K562 (cell line): ENCODE measurements at regions not wholly inside any gene's neighbourhood (a gene's known extent, or its start where the extent isn't known, plus 50 kb on each side); places are given as distances from the start of the nearest gene placed in this dataset.

Experiments
- ATAC-seq: fragments of 200-7000 bp; cut with Tn5 transposase; 3 replicates; pipeline ENCODE4 v1.9.1; 2020; ENCODE audit warnings: moderate library complexity
- BruUV-seq: library from RNA; stranded (reverse); fragments of 400-500 nt; replicated peaks from 2 replicates; lab custom pipeline; 2021; lab: Mats Ljungman, UMichigan
- CTCF ChIA-PET: fragments of 300-600 bp; formaldehyde crosslinking; extraction: SDS; loops from one replicate; lab custom pipeline; 2021; ENCODE audit warnings: low intra/inter-chr PET ratio; lab: Yijun Ruan, JAX
- POLR2A ChIA-PET: fragments of 300-600, 350-650 bp; sonication (Branson Sonifier 250); formaldehyde crosslinking; extraction: SDS; loops from one replicate; lab custom pipeline; 2021; ENCODE audit warnings: antibody characterized with exemption, inconsistent platforms; lab: Yijun Ruan, JAX
- DNase-seq, 4 experiments: peaks; one replicate each; pipeline versions ENCODE4 v3.0.0 to v3.0.0-alpha.2; 2011 to 2018; ENCODE audit warnings: low spot score in 3 of 4, mixed read lengths in 3 of 4; ENCODE audit errors: extremely low read depth in 1 of 4
- FAIRE-seq: peaks from 2 replicates; lab custom pipeline; 2011; peaks lifted over from hg19 to GRCh38; lab: Jason Lieb, UNC
- H2AFZ ChIP-seq: 2 replicates; pipeline ENCODE4 v1.6.0; 2011; ENCODE audit warnings: low read depth, low read length, control low read depth, inconsistent platforms
- H3K27ac ChIP-seq: fragments of 200-600 bp; 3 replicates; pipeline ENCODE4 v1.8.0; 2011; ENCODE audit warnings: low read depth, mild to moderate bottlenecking, control low read depth, inconsistent platforms, low read length, moderate library complexity, mixed read lengths; ENCODE audit errors: extremely low read depth
- H3K27me3 ChIP-seq, 2 experiments: fragments of 300-600 bp in 1 of 2; 2 replicates in 1 of 2; 3 replicates in 1 of 2; pipeline versions ENCODE4 v1.6.0 to v1.8.0; 2011; ENCODE audit warnings: inconsistent platforms in 2 of 2, low read length in 2 of 2, mild to moderate bottlenecking in 1 of 2, mixed read lengths in 1 of 2, moderate library complexity in 1 of 2; ENCODE audit not compliant: control insufficient read depth in 2 of 2, insufficient read depth in 2 of 2
- H3K36me3 ChIP-seq: fragments of 300-600 bp; 3 replicates; pipeline ENCODE4 v1.8.0; 2011; ENCODE audit warnings: mild to moderate bottlenecking, low read length, inconsistent platforms; ENCODE audit not compliant: control insufficient read depth, insufficient read depth
- H3K4me1 ChIP-seq, 2 experiments: fragments of 200-600 bp in 1 of 2; replicated peaks in 1 of 2; 2 replicates in 1 of 2; 3 replicates in 1 of 2; pipeline versions ENCODE4 v1.5.1 to v1.8.0; 2011; ENCODE audit warnings: inconsistent platforms in 2 of 2, low read length in 2 of 2, mild to moderate bottlenecking in 1 of 2, mixed read lengths in 1 of 2, moderate library complexity in 1 of 2; ENCODE audit not compliant: control insufficient read depth in 2 of 2, insufficient read depth in 2 of 2
- H3K4me2 ChIP-seq: 2 replicates; pipeline ENCODE4 v1.6.1; 2011; ENCODE audit warnings: low read length, control low read depth, inconsistent platforms, mixed read lengths; ENCODE audit not compliant: insufficient read depth
- H3K4me3 ChIP-seq: fragments of 200-600 bp; sonication (generic), shearing (Covaris generic); 2 replicates; pipeline ENCODE4 v1.5.1; 2016; ENCODE audit warnings: control low read depth, inconsistent platforms
- H3K79me2 ChIP-seq: fragments of 200-600 bp; 3 replicates; pipeline ENCODE4 v1.8.0; 2011; ENCODE audit warnings: low read length, inconsistent platforms; ENCODE audit not compliant: control insufficient read depth, insufficient read depth
- H3K9ac ChIP-seq, 2 experiments: 2 replicates each; pipeline versions ENCODE4 v1.6.0 to v1.6.1; 2011; ENCODE audit warnings: low read depth in 2 of 2, low read length in 2 of 2, control low read depth in 1 of 2, inconsistent platforms in 1 of 2, mild to moderate bottlenecking in 1 of 2, mixed read lengths in 1 of 2; ENCODE audit not compliant: insufficient read depth in 1 of 2
- H3K9me1 ChIP-seq: one replicate; pipeline ENCODE4 v1.6.0; 2011; ENCODE audit warnings: inconsistent platforms, mild to moderate bottlenecking, low read length, moderate library complexity; ENCODE audit not compliant: control insufficient read depth, insufficient read depth
- H3K9me3 ChIP-seq: replicated peaks from 2 replicates; pipeline ENCODE4 v1.5.1; 2011; ENCODE audit warnings: low read depth, low read length, inconsistent platforms; ENCODE audit not compliant: control insufficient read depth, insufficient read depth
- H4K20me1 ChIP-seq: replicated peaks from 2 replicates; pipeline ENCODE4 v1.6.1; 2011; ENCODE audit warnings: low read length, inconsistent platforms, mixed read lengths; ENCODE audit not compliant: control insufficient read depth, insufficient read depth
- CBFA2T2 ChIP-seq: fragments of 450-650 bp; conservative IDR thresholded peaks from 2 replicates; pipeline ENCODE4 v1.6.1; 2017; ENCODE audit warnings: mild to moderate bottlenecking
- CBFA2T3 ChIP-seq: fragments of 450-650 bp; IDR thresholded peaks from 2 replicates; pipeline ENCODE4 v1.6.1; 2017
- COPS2 ChIP-seq: fragments of 450-650 bp; conservative IDR thresholded peaks from 2 replicates; pipeline ENCODE4 v1.6.1; 2016; ENCODE audit warnings: mild to moderate bottlenecking, moderate library complexity
- ILK ChIP-seq: fragments of 450-650 bp; IDR thresholded peaks from 2 replicates; pipeline ENCODE4 v1.6.1; 2016; ENCODE audit warnings: missing genetic modification characterization, low read depth, mild to moderate bottlenecking, missing compliant biosample characterization, moderate library complexity, borderline replicate concordance
- SP1 ChIP-seq: sonication (generic); formaldehyde crosslinking; IDR thresholded peaks from 2 replicates; pipeline ENCODE4 v1.8.1; 2022; ENCODE audit warnings: mild to moderate bottlenecking, missing genetic modification reagents
- ZC3H11A ChIP-seq: IDR thresholded peaks from 2 replicates; pipeline ENCODE4 v1.6.1; 2012; ENCODE audit warnings: low read depth, low read length, improper control_type of control experiment
- ZC3H8 ChIP-seq: fragments of 450-650 bp; IDR thresholded peaks from 2 replicates; pipeline ENCODE4 v1.6.1; 2017
- WGBS: fragments of 100-300 bp; shearing (Covaris generic); methylation state at CpG from one replicate; pipeline ENCODE4 v1.1.6; 2016; ENCODE audit warnings: low coverage, mixed read lengths; ENCODE audit not compliant: insufficient coverage; ENCODE audit errors: missing lambda C conversion rate; 5-methylcytosine and 5-hydroxymethylcytosine counted together
- in situ Hi-C: fragments of 300-500 bp; cut with MboI; formaldehyde crosslinking; loops from 4 replicates; pipeline ENCODE4 v1.15.0; 2018; ENCODE audit warnings: inconsistent platforms, mixed read lengths
- intact Hi-C: fragments of 100-400 bp; cut with micrococcal nuclease; formaldehyde crosslinking; loops from 2 replicates; pipeline ENCODE4 v1.14.2; 2022
- TF ChIP-seq, protein P1 (sequence below): sonication (generic); formaldehyde crosslinking; IDR thresholded peaks from 2 replicates; pipeline ENCODE4 v1.9.0; 2022; ENCODE audit warnings: mild to moderate bottlenecking, missing genetic modification reagents

DNA sequence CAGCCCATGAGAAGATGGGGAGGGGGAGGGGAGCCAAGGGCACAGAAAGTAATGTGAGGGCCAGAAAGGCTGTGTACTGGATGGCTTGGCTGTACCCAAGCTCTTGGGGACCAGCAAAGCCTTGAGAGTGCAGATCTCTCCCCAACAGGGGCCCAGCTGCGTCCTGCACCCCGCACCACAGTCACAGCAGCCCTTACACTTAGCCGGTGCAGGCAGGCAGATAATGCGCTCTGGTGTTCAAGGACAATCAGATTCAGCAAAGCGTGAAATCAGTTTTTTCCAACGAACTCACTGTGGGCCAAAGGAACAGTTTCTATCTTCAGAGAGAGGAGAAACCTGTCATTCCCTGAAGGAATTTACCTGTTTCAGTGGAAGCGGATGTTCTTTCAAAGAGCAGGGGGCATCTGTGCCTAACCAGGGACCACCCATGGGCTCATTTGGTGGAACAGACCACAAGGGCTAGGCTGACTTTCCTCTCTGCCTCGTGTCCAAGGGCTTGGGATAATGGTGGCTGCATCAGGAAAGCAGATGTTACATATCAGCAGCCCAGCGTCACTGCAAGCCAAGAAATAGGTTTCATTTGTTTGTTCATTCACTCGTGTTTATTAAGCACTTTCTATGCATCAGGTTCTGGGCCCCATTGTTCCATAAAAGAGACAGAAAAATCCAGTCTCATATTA is 81.2 kb upstream of the SPON1 start:
- H2AFZ ChIP-seq: 0 out of 2 replicates have a peak overlapping the region, but pooled peaks have one; percentile 30
- peak in 1 of 4 experiments; percentile 36 for DNase-seq
- H3K36me3 ChIP-seq: no peaks in the 10 kb centered on the region
- no peaks in the 10 kb centered on the region for H3K9me3 ChIP-seq
- in situ Hi-C loops (no loop called here), intact Hi-C loops (no loop called here)
- H3K4me1 ChIP-seq: peaks cover 18 to 21% of the 10 kb centered on the region in 2 experiments; a peak in 3 of 5 replicates
- no peaks in the 10 kb centered on the region for H3K27me3 ChIP-seq
- TF ChIP-seq CBFA2T2 (0 out of 2 replicates have a peak, but pooled peaks have one; percentile 15), ILK (no peak), CBFA2T3 (peak; percentile 46)
- H3K4me2 ChIP-seq: no peak overlapping the region
- ChIA-PET CTCF (no interaction called here), POLR2A (interaction anchor here (2.0 kb wide), 1 partner anchor 12 kb away, joined by 4 read pairs; no protein-coding TSS in a partner anchor)
- no TSS peak for BruUV-seq
- H3K4me3 ChIP-seq: no peak overlapping the region
- ATAC-seq: peak; percentile 29
- no peak overlapping the region for H3K27ac ChIP-seq
- no peaks in the 10 kb centered on the region for H3K9me1 ChIP-seq
- FAIRE-seq: no peak
- peak overlapping the region in 1 of 2 experiments; percentile 28; a peak in 1 of 4 replicates for H3K9ac ChIP-seq
- 32% methylated on average over 10 of the region's 10 CpGs for WGBS
- no peaks in the 10 kb centered on the region for H3K79me2 ChIP-seq
- no peaks in the 10 kb centered on the region for H4K20me1 ChIP-seq

DNA sequence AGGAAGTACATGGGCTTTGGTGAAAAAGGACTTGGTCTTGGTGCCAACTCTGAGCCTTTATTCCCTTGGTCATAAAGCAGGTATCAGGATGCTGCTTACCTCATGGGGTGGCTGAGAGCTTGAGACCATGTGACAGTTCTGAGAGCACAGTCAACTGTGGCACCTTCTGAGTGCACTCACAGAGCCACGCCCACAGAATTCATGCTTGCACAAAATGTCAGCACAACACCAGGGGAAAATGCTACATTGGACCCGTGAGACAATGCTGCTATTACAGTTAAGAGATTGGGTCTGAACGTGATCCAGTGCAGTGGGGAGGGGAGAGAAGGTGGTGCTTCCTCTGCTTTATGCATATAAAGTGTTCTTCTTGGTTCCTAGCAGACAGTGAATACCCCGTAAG is 79.5 kb upstream of the SPON1 start:
- Histone ChIP-seq H3K4me3 (no peak overlapping the region), H3K9ac (no peak overlapping the region), H3K27ac (no peak overlapping the region), H4K20me1 (no peaks in the 10 kb centered on the region), H2AFZ (peak overlapping the region; percentile 73), H3K36me3 (no peaks in the 10 kb centered on the region), H3K4me1 (peaks cover 11 to 17% of the 10 kb centered on the region in 2 experiments; a peak in 3 of 5 replicates), H3K27me3 (no peaks in the 10 kb centered on the region), H3K79me2 (no peaks in the 10 kb centered on the region), H3K9me3 (peaks cover 2% of the 10 kb centered on the region; the same call in 1 of the 2 replicates), H3K9me1 (no peaks in the 10 kb centered on the region), H3K4me2 (no peak overlapping the region)
- ChIA-PET CTCF (no interaction called here), POLR2A (interaction anchor here (1.1 to 1.7 kb wide), 2 partner anchors 9 to 33 kb away, joined by 4 to 5 read pairs; no protein-coding TSS in a partner anchor)
- ATAC-seq: peak; percentile 72
- peak in 1 of 4 experiments; percentile 47 for DNase-seq
- TF ChIP-seq COPS2 (no peak), ZC3H11A (no peak), ZC3H8 (no peak), SP1 (CRISPR knock-in tag) (no peak)
- TF ChIP-seq, protein P1, sequence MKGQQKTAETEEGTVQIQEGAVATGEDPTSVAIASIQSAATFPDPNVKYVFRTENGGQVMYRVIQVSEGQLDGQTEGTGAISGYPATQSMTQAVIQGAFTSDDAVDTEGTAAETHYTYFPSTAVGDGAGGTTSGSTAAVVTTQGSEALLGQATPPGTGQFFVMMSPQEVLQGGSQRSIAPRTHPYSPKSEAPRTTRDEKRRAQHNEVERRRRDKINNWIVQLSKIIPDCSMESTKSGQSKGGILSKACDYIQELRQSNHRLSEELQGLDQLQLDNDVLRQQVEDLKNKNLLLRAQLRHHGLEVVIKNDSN (CRISPR knock-in tag): peak; percentile 28; the same call in 1 of the 2 replicates
- BruUV-seq: no TSS peak
- 34% methylated on average over 4 of the region's 4 CpGs for WGBS
- in situ Hi-C loops (no loop called here), intact Hi-C loops (no loop called here)
- FAIRE-seq: no peak
